ENCODE measurements at regions not wholly inside any gene's neighbourhood (a gene's known extent, or its start where the extent isn't known, plus 50 kb on each side); places are given as distances from the start of the nearest gene placed in this dataset.

GRCh38 chr10:114755537-114755936 lies 66.0 kb upstream of the FHIP2A start:
- TF ChIP-seq POLR2A (IDR thresholded peaks at IDR 0.05) (no peak), CTCF (IDR thresholded peaks at IDR 0.05) (no peak), POLR2AphosphoS5 (IDR thresholded peaks at IDR 0.05) (no peak), EP300 (IDR thresholded peaks at IDR 0.05) (no peak)
- Histone ChIP-seq H3K27ac (no peak overlapping the region), H3K36me3 (no peaks in the 10 kb centered on the region), H3K4me1 (peaks cover 0 to 11% (median 0%) of the 10 kb centered on the region in 3 donors), H3K9me3 (no peaks in the 10 kb centered on the region), H3K4me3 (no peak overlapping the region), H3K27me3 (no peaks in the 10 kb centered on the region)
- WGBS, 2 donors (ENCODE audit: low coverage in 1 of 2) = 83 to 84% methylated on average over 1 to 6 of the region's 7 CpGs
- ATAC-seq = no peak

GRCh38 chr10:114758331-114758730 lies 63.2 kb upstream of the FHIP2A start:
- Histone ChIP-seq H3K9me3 (no peaks in the 10 kb centered on the region), H3K27ac (no peak overlapping the region), H3K4me1 (peaks cover 0 to 11% (median 0%) of the 10 kb centered on the region in 3 donors), H3K4me3 (no peak overlapping the region), H3K36me3 (no peaks in the 10 kb centered on the region), H3K27me3 (peaks cover 3% of the 10 kb centered on the region)
- WGBS, 2 donors (ENCODE audit: low coverage in 1 of 2) = 23 to 57% methylated on average over 1 of the region's 1 CpG
- no peak for TF ChIP-seq CTCF (IDR thresholded peaks at IDR 0.05)
- TF ChIP-seq POLR2A (IDR thresholded peaks at IDR 0.05) = no peak
- no peak for TF ChIP-seq POLR2AphosphoS5 (IDR thresholded peaks at IDR 0.05)
- no peak for TF ChIP-seq EP300 (IDR thresholded peaks at IDR 0.05)
- ATAC-seq = no peak

DNA sequence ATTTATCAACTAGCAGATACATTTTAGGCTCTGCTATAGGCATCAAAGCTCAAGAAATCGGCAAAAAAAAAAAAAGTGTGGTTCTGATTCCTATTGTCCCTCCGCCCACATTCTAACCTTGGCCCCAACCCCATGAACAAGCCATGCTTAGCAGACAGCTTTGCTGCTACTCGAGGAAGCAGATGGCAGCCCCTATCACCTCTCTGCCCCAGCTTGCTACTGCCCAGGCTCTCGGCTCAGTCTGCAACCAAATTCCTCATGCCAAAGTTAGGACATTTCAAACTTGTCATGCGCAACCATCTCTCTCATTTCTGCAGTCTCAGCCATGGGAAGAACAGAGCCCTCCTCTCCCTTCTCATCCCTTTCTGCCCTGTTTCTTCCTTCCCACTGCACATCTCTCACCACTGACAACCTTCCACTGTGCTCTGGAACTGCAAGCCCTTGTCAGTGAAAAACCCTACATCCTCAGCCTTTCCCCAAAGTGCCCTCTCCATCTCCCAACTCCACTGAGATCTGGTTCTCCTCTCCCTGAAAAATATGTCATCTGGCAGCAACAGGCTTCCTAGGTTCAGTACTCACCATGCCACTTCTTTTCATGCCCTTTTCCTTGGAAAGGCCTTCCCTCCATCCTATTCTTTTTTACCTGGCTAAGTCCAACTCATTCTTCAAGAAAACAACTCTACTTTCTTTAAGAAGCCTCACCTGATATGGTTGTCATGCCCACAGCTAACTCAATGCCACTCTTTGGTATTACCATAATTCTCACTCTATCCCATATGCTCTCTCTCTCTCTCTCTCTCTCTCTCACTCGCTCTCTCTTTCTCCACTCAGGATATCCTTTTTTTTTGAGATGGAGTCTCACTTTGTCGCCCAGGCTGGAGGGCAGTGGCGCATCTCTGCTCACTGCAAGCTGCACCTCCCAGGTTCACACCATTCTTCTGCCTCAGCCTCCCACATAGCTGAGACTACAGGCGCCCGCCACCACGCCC lies 60.1 kb upstream of the FHIP2A start:
- no peaks in the 10 kb centered on the region for H3K9me3 ChIP-seq
- H3K27me3 ChIP-seq = peaks cover 35% of the 10 kb centered on the region
- no peak overlapping the region for H3K4me3 ChIP-seq
- H3K36me3 ChIP-seq = no peaks in the 10 kb centered on the region
- H3K4me1 ChIP-seq = no peaks in the 10 kb centered on the region
- H3K27ac ChIP-seq = no peak overlapping the region
- ATAC-seq = no peak
- TF ChIP-seq POLR2AphosphoS5 (IDR thresholded peaks at IDR 0.05) (no peak), EP300 (IDR thresholded peaks at IDR 0.05) (no peak), POLR2A (IDR thresholded peaks at IDR 0.05) (no peak), CTCF (IDR thresholded peaks at IDR 0.05) (no peak)
- WGBS, 2 donors (ENCODE audit: low coverage in 1 of 2) = 88 to 91% methylated on average over 7 to 11 of the region's 11 CpGs

GRCh38 chr10:114762811-114763210 lies 58.8 kb upstream of the FHIP2A start:
- 79 to 85% methylated on average over 5 of the region's 5 CpGs for WGBS, 2 donors (ENCODE audit: low coverage in 1 of 2)

More at GRCh38 chr10:114762811-114763210, 58.8 kb upstream of the FHIP2A start:
- Histone ChIP-seq H3K27ac (no peak overlapping the region), H3K4me3 (no peak overlapping the region), H3K27me3 (peaks cover 48% of the 10 kb centered on the region), H3K36me3 (no peaks in the 10 kb centered on the region), H3K9me3 (no peaks in the 10 kb centered on the region), H3K4me1 (peaks cover 0 to 11% (median 6%) of the 10 kb centered on the region in 3 donors)
- no peak for ATAC-seq
- TF ChIP-seq POLR2AphosphoS5 (IDR thresholded peaks at IDR 0.05) (no peak), CTCF (IDR thresholded peaks at IDR 0.05) (no peak), EP300 (IDR thresholded peaks at IDR 0.05) (no peak)

Data from gastroesophageal sphincter (tissue), 4 donors.